ENCODE measurements at regions not wholly inside any gene's neighbourhood (a gene's known extent, or its start where the extent isn't known, plus 50 kb on each side); places are given as distances from the start of the nearest gene placed in this dataset.

- H3K4me1 ChIP-seq (ENCODE audit: insufficient read depth, poor library complexity, severe bottlenecking) = no peaks in the 10 kb centered on the region
- ATAC-seq (ENCODE audit: low read depth) (no peak), DNase-seq (ENCODE audit: low spot score) (no peak)
- H3K9me3 ChIP-seq (ENCODE audit: severe bottlenecking) = no peaks in the 10 kb centered on the region
- TF ChIP-seq CTCF (IDR thresholded peaks at IDR 0.05; ENCODE audit: poor library complexity, severe bottlenecking) = no peak
- no peaks in the 10 kb centered on the region for H3K27me3 ChIP-seq (ENCODE audit: insufficient read depth, poor library complexity, severe bottlenecking)
- H3K27ac ChIP-seq (ENCODE audit: poor library complexity, severe bottlenecking) = no peak overlapping the region
- no peak overlapping the region for H3K4me3 ChIP-seq (ENCODE audit: severe bottlenecking)
- no peaks in the 10 kb centered on the region for H3K36me3 ChIP-seq (ENCODE audit: low read depth)
Measured at GRCh38 chr20:19121916-19122315, 90.5 kb upstream of the SLC24A3 start.

DNA sequence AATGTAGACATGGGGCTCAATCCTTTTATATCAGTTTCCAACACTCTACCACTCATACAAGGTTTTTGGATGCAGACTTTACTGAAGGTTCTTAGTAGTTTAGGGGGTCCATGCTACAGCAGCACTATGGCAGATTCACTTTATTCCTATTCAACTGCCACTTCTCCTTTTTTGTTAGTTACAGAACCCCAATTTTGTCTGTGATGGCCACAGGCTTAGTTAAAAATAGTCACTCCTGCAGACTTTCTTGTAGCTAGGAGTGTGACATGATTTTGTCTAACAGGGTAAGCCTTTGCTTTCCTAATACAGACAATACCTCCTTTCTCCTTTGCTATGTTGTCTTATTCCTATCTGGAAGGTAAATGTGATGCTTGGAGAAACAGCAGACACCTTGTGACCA lies 90.0 kb upstream of the SLC24A3 start:
- Histone ChIP-seq H3K27ac (ENCODE audit: poor library complexity, severe bottlenecking) (no peak overlapping the region), H3K27me3 (ENCODE audit: insufficient read depth, poor library complexity, severe bottlenecking) (no peaks in the 10 kb centered on the region), H3K4me3 (ENCODE audit: severe bottlenecking) (no peak overlapping the region), H3K36me3 (ENCODE audit: low read depth) (no peaks in the 10 kb centered on the region), H3K4me1 (ENCODE audit: insufficient read depth, poor library complexity, severe bottlenecking) (no peaks in the 10 kb centered on the region), H3K9me3 (ENCODE audit: severe bottlenecking) (no peaks in the 10 kb centered on the region)
- no peak for DNase-seq (ENCODE audit: low spot score)
- TF ChIP-seq CTCF (IDR thresholded peaks at IDR 0.05; ENCODE audit: poor library complexity, severe bottlenecking) = no peak
- ATAC-seq (ENCODE audit: low read depth) = no peak

GRCh38 chr20:19125508-19125907 lies 86.9 kb upstream of the SLC24A3 start:
- Histone ChIP-seq H3K4me3 (ENCODE audit: severe bottlenecking) (no peak overlapping the region), H3K27ac (ENCODE audit: poor library complexity, severe bottlenecking) (no peak overlapping the region), H3K4me1 (ENCODE audit: insufficient read depth, poor library complexity, severe bottlenecking) (no peaks in the 10 kb centered on the region), H3K9me3 (ENCODE audit: severe bottlenecking) (no peaks in the 10 kb centered on the region), H3K27me3 (ENCODE audit: insufficient read depth, poor library complexity, severe bottlenecking) (no peaks in the 10 kb centered on the region), H3K36me3 (ENCODE audit: low read depth) (no peaks in the 10 kb centered on the region)
- DNase-seq (ENCODE audit: low spot score) (no peak), ATAC-seq (ENCODE audit: low read depth) (no peak)
- no peak for TF ChIP-seq CTCF (IDR thresholded peaks at IDR 0.05; ENCODE audit: poor library complexity, severe bottlenecking)

DNA sequence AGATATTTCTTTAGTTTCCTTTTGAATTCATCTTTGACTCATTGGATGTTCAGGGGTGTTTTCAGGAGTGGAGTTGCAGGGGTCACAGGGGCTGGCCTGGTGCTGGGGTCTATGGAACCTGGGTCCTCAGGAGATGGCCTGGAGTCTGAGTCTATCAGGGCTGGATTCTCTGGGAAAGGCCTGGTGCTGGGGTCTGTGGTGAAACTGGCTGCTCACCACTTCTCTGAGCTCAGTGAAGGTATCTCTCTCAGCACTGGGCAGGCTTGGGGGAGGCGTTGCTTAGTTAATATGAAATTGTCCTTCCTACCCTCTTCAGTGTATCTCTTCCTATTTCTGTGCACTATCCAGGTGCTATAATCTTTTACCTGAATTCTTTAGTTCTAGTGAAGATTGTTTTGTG lies 83.1 kb upstream of the SLC24A3 start:
- Histone ChIP-seq H3K27me3 (ENCODE audit: insufficient read depth, poor library complexity, severe bottlenecking) (no peaks in the 10 kb centered on the region), H3K9me3 (ENCODE audit: severe bottlenecking) (no peaks in the 10 kb centered on the region), H3K36me3 (ENCODE audit: low read depth) (no peaks in the 10 kb centered on the region), H3K27ac (ENCODE audit: poor library complexity, severe bottlenecking) (no peak overlapping the region), H3K4me3 (ENCODE audit: severe bottlenecking) (no peak overlapping the region), H3K4me1 (ENCODE audit: insufficient read depth, poor library complexity, severe bottlenecking) (no peaks in the 10 kb centered on the region)
- no peak for TF ChIP-seq CTCF (IDR thresholded peaks at IDR 0.05; ENCODE audit: poor library complexity, severe bottlenecking)
- ATAC-seq (ENCODE audit: low read depth) (no peak), DNase-seq (ENCODE audit: low spot score) (no peak)

DNA sequence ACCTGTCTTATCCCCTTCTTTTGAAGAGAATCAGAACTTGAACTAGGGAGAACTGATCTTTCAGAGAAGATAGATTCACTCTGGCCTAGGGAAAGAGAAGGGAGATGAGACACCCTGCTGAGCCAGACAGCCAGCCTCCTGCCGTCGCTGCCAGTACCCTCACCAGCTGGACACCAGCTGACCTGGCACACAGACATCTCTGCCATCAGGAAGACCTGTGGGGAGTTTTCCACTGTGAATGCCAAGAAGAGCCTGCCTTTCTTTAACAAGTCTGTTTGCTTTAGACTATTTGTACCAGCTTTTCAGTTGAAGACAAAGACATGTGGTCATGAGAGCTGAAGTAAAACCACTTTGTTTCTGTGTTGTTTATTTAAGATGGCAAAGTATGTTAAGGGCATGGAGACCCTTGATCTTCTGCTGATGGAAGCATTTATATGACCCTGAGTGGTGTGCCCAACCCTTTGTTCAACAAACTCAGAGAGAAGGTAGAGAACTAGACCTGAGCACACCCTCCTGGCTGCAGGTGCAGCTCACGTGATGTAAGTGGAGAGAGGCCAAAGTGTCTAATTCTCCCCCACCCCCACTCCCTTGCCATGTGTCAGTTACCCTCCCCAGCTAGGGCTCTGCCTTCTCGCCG lies 82.3 kb upstream of the SLC24A3 start:
- no peaks in the 10 kb centered on the region for H3K9me3 ChIP-seq (ENCODE audit: severe bottlenecking)
- DNase-seq (ENCODE audit: low spot score) (no peak), ATAC-seq (ENCODE audit: low read depth) (no peak)
- H3K4me3 ChIP-seq (ENCODE audit: severe bottlenecking) = no peak overlapping the region
- H3K27me3 ChIP-seq (ENCODE audit: insufficient read depth, poor library complexity, severe bottlenecking) = no peaks in the 10 kb centered on the region
- no peak for TF ChIP-seq CTCF (IDR thresholded peaks at IDR 0.05; ENCODE audit: poor library complexity, severe bottlenecking)
- H3K27ac ChIP-seq (ENCODE audit: poor library complexity, severe bottlenecking) = no peak overlapping the region
- no peaks in the 10 kb centered on the region for H3K36me3 ChIP-seq (ENCODE audit: low read depth)
- no peaks in the 10 kb centered on the region for H3K4me1 ChIP-seq (ENCODE audit: insufficient read depth, poor library complexity, severe bottlenecking)
